ENCODE measurements at regions not wholly inside any gene's neighbourhood (a gene's known extent, or its start where the extent isn't known, plus 50 kb on each side); places are given as distances from the start of the nearest gene placed in this dataset.
A peak's percentile ranks its signal among the peaks of the same experiment; 100 is the strongest.

GRCh38 chr16:86436466-86437185 lies 73.7 kb upstream of the FOXF1 start:
- DNase-seq (ENCODE audit: insufficient read length, low spot score) (no peak), FAIRE-seq (no peak)

GRCh38 chr16:86437348-86437747 lies 73.0 kb upstream of the FOXF1 start:
- FAIRE-seq (peak; percentile 36), DNase-seq (ENCODE audit: insufficient read length, low spot score) (no peak)

GRCh38 chr16:86442703-86443102 lies 67.6 kb upstream of the FOXF1 start:
- DNase-seq (ENCODE audit: insufficient read length, low spot score): no peak
- no peak for FAIRE-seq

GRCh38 chr16:86443508-86444147 lies 66.7 kb upstream of the FOXF1 start:
- peak; percentile 95 for FAIRE-seq
- no peak for DNase-seq (ENCODE audit: insufficient read length, low spot score)

- DNase-seq (ENCODE audit: insufficient read length, low spot score) (no peak), FAIRE-seq (no peak)
These were observed 66.1 kb upstream of the FOXF1 start for GRCh38 chr16:86444261-86444660.

DNA sequence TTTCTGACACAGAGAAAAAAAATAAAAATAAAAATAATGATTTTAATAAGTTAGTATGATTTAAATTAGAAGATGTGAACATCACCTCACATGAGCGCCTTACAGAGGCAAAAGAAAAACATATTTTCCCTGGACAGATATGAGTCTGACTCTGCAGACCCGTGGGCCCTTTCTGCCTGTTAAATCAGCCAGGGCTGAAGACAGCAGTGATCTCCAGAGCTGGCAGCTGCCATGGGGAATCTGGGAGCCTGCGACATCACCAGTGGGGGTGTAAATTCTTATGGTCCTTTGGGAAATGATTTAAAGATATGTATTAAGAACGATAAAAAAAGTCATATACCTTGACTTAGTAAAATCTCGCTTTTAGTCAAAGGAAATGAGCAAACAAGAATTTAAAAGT lies 65.7 kb upstream of the FOXF1 start:
- FAIRE-seq (no peak), DNase-seq (ENCODE audit: insufficient read length, low spot score) (no peak)

- FAIRE-seq (no peak), DNase-seq (ENCODE audit: insufficient read length, low spot score) (no peak)
These were observed 64.0 kb upstream of the FOXF1 start for GRCh38 chr16:86446279-86446678.

GRCh38 chr16:86447228-86447627 lies 63.1 kb upstream of the FOXF1 start:
- no peak for DNase-seq (ENCODE audit: insufficient read length, low spot score)
- FAIRE-seq: no peak

- FAIRE-seq (no peak), DNase-seq (ENCODE audit: insufficient read length, low spot score) (no peak)
These were observed 61.9 kb upstream of the FOXF1 start for GRCh38 chr16:86448306-86448890.

DNA sequence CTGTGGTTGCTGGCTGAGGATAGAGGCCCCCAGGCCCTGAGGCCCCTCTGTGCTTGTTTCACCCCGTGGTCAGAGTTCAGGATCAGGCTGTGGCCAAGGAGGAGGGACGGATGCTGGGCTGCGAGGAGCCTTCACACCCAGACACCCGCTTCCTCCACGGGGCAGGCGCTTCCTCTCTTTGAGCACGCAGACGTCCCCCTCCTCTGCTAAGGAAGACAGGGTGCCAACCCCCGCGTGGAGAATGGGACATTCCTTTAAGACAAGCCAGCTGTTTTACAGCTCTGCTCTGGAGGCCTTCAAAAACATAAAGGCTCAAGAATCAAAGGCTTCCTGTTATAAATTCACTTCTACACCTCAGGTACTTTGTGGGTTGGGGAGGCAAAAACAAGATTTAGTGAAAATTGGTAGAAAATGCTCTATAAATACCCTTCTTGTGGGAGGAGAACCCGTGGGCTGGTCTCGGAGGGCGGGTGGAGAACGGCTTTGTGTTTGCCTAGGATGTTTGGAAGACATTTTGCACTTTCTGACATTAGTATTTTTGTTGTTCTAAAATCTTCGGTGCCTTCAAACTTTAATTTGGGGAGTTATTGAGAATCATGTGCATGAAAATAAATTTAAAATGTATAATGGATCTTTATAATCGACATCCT lies 60.8 kb upstream of the FOXF1 start:
- DNase-seq (ENCODE audit: insufficient read length, low spot score) (no peak), FAIRE-seq (no peak)

DNA sequence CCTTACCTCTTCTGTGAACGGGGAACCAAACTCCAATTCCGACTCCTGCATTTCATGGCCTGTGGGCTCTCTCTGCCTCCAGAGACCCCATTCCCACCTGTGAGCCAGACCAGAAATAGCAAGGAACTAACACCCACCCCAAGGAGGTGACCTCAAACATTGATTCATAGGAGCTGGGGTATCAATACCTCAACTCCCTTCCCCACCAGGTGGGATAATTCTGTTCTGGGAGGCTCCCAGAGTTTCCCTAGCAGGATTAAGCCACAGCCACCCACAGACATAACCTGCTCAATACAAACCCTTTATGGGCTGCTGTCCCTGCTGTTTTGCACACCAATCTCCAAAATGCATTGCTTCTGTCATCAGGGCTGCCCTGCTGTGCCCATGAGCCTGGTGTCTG lies 59.6 kb upstream of the FOXF1 start:
- no peak for DNase-seq (ENCODE audit: insufficient read length, low spot score)
- no peak for FAIRE-seq

- FAIRE-seq (no peak), DNase-seq (ENCODE audit: insufficient read length, low spot score) (no peak)
These were observed 57.9 kb upstream of the FOXF1 start for GRCh38 chr16:86452451-86452850.

DNA sequence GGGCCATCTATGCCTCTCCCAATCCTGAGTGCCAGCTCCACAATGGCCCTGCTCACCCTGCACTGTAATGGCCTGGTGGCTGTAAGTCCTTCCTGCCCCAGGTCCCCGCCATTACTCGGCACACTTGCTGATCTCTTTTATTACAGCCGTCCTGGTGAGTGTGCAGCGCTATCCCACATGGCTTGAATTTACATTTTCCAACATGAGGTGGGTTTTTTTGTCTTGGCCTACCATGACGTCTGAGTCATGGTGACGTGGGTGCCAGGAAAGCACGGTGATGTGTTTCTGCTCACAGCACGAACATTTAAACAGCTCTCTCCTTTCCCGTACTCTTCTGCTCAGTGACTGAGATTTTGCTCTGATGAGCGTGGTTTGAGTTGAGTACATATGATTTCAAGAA lies 55.2 kb upstream of the FOXF1 start:
- FAIRE-seq (no peak), DNase-seq (ENCODE audit: insufficient read length, low spot score) (no peak)

- no peak for FAIRE-seq
- DNase-seq (ENCODE audit: insufficient read length, low spot score): no peak
These were observed 54.7 kb upstream of the FOXF1 start for GRCh38 chr16:86455640-86456039.

DNA sequence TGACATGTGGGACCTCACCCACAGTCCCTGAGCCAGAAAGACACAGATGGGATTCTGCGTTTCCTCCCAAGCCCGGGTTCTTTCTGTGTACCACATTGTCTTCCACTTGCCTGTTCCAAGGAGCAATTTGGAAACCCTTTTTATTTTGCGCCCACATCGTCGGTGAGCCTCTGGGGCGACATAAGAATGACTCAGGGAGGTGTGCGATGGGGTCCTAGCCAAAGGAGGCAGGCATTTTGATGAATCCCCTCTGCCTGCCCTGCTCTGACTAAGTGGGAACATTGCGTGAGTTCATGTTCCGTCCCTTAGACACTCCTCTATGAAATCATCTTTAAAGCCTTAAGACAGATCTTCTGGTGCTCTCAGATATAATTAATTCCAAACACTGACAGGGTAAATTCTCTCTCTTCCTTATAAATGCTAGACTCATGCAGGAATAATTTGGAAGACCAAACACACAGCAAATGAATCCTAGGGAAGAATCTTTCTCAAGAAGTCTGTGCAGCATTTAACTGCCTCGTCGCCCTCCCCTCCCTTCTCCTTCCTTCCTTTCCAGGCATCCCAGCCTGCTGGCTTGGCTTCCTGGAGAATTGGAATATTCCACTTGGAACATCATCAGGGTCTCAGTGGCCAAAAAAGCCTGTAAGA lies 52.7 kb upstream of the FOXF1 start:
- FAIRE-seq (no peak), DNase-seq (ENCODE audit: insufficient read length, low spot score) (no peak)

DNA sequence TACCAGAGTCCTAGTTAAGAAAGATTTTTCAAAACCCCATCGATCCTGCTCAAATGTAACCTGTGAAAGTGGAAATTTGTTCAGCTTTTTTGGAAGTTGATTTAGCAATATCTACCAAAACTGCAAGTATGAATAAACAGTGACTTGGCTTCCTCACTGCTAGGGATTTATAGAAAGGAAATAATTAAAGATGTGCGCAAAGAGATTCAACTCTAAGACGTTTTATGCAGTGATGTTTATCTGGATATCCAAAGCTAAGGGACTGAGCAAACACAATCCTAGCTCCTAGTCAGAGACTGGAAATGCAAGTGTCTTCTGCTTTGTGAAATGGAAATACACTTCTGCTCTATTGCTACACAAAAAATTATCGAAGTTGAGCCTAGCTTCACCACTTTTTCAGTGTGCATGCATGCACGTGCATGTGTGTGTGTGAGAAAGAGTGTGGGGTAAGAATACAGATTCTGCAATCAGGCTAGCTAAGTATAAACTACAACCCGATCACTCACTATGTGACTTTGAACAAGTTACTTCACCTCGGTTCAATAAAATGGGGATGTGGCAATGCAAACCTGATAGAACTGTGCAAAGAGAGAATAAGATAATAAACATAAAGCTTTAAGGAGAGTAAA lies 52.1 kb upstream of the FOXF1 start:
- DNase-seq (ENCODE audit: insufficient read length, low spot score) (no peak), FAIRE-seq (no peak)

DNA sequence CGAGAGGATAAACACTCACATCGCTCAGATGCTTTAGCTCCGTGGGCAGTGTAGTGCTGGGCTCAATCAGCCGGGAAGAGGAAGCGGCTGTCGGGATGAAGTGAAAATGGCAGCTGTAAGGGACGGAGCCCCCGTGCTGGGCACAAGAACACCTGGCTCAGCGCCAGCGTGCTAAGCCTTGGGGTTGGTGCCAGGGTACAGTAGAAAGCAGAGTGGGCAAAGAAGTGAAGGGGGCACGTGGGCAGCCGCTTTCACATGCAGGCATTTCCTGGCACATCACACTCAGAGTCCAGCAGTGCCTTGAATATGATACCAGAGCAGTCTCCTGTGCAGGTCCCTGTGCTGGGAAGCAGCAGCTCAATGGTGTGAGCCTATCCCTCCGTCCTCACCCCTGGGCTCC lies 51.1 kb upstream of the FOXF1 start:
- no peak for FAIRE-seq
- no peak for DNase-seq (ENCODE audit: insufficient read length, low spot score)
